ENCODE measurements at regions not wholly inside any gene's neighbourhood (a gene's known extent, or its start where the extent isn't known, plus 50 kb on each side); places are given as distances from the start of the nearest gene placed in this dataset.

GRCh38 chr6:130516604-130517003, 150.8 kb downstream of the TMEM200A start:
- TF ChIP-seq POLR2A (IDR thresholded peaks at IDR 0.05) (no peak), CTCF (IDR thresholded peaks at IDR 0.05) (no peak), POLR2AphosphoS5 (IDR thresholded peaks at IDR 0.05; ENCODE audit: insufficient read depth in 1 of 2, low read depth in 1 of 2) (no peak)
